HAP-1 (cell line): ENCODE measurements at regions not wholly inside any gene's neighbourhood (a gene's known extent, or its start where the extent isn't known, plus 50 kb on each side); places are given as distances from the start of the nearest gene placed in this dataset.

Experiments used
- DNase-seq, 2 experiments: peaks; one replicate each; pipeline ENCODE4 v3.0.0-alpha.2; 2016 to 2020; ENCODE audit warnings: low spot score in 2 of 2
- H3K27me3 ChIP-seq: fragments of 250-450 bp; sonication (Bioruptor Pico); 2 replicates; pipeline ENCODE4 v1.5.1; 2020; ENCODE audit warnings: low read depth, mild to moderate bottlenecking, moderate library complexity
- H3K36me3 ChIP-seq: fragments of 250-450 bp; sonication (Bioruptor Pico); replicated peaks from 2 replicates; pipeline ENCODE4 v1.5.1; 2020; ENCODE audit warnings: mild to moderate bottlenecking
- H3K4me1 ChIP-seq: fragments of 250-450 bp; sonication (Bioruptor Pico); 2 replicates; pipeline ENCODE4 v1.5.1; 2020; ENCODE audit warnings: mild to moderate bottlenecking
- H3K4me3 ChIP-seq: fragments of 250-450 bp; sonication (Bioruptor Pico); 2 replicates; pipeline ENCODE4 v1.5.1; 2020; ENCODE audit warnings: mild to moderate bottlenecking, moderate library complexity
- H3K9me3 ChIP-seq: fragments of 250-450 bp; sonication (Bioruptor Pico); 2 replicates; pipeline ENCODE4 v1.5.1; 2020; ENCODE audit warnings: mild to moderate bottlenecking, moderate library complexity
- in situ Hi-C: fragments of 300-500 bp; cut with MboI; formaldehyde crosslinking; loops from 3 replicates; pipeline ENCODE4 v1.14.3; 2020; ENCODE audit warnings: low sequenced_read_pairs, inconsistent platforms, mixed read lengths

- Histone ChIP-seq H3K36me3 (no peaks in the 10 kb centered on the region), H3K4me1 (no peaks in the 10 kb centered on the region), H3K4me3 (no peak overlapping the region), H3K9me3 (no peaks in the 10 kb centered on the region), H3K27me3 (no peaks in the 10 kb centered on the region)
- in situ Hi-C loops: no loop called here
- no peak for DNase-seq
These were observed 135.2 kb upstream of the EDNRA start for GRCh38 chr4:147345662-147346061.

GRCh38 chr4:147347217-147347616 is 133.7 kb upstream of the EDNRA start:
- Histone ChIP-seq H3K4me3 (no peak overlapping the region), H3K4me1 (no peaks in the 10 kb centered on the region), H3K27me3 (no peaks in the 10 kb centered on the region), H3K9me3 (no peaks in the 10 kb centered on the region), H3K36me3 (no peaks in the 10 kb centered on the region)
- in situ Hi-C loops: no loop called here
- DNase-seq: no peak

- Histone ChIP-seq H3K9me3 (no peaks in the 10 kb centered on the region), H3K4me3 (no peak overlapping the region), H3K27me3 (no peaks in the 10 kb centered on the region), H3K36me3 (no peaks in the 10 kb centered on the region), H3K4me1 (no peaks in the 10 kb centered on the region)
- DNase-seq: no peak
- in situ Hi-C loops: no loop called here
These were observed 131.7 kb upstream of the EDNRA start for GRCh38 chr4:147349193-147349592.

- Histone ChIP-seq H3K4me1 (no peaks in the 10 kb centered on the region), H3K27me3 (no peaks in the 10 kb centered on the region), H3K9me3 (no peaks in the 10 kb centered on the region), H3K4me3 (no peak overlapping the region), H3K36me3 (no peaks in the 10 kb centered on the region)
- no peak for DNase-seq
- in situ Hi-C loops: no loop called here
These were observed 129.7 kb upstream of the EDNRA start for GRCh38 chr4:147351083-147351787.

GRCh38 chr4:147354237-147354636 is 126.7 kb upstream of the EDNRA start:
- H3K27me3 ChIP-seq: no peaks in the 10 kb centered on the region
- in situ Hi-C loops: no loop called here
- DNase-seq: no peak
- H3K4me3 ChIP-seq: no peak overlapping the region
- H3K36me3 ChIP-seq: no peaks in the 10 kb centered on the region
- H3K4me1 ChIP-seq: no peaks in the 10 kb centered on the region
- no peaks in the 10 kb centered on the region for H3K9me3 ChIP-seq

GRCh38 chr4:147355032-147355656 is 125.8 kb upstream of the EDNRA start:
- Histone ChIP-seq H3K36me3 (no peaks in the 10 kb centered on the region), H3K4me1 (no peaks in the 10 kb centered on the region), H3K9me3 (no peaks in the 10 kb centered on the region), H3K27me3 (no peaks in the 10 kb centered on the region), H3K4me3 (no peak overlapping the region)
- in situ Hi-C loops: no loop called here
- DNase-seq: no peak

GRCh38 chr4:147355847-147356246 is 125.0 kb upstream of the EDNRA start:
- in situ Hi-C loops: no loop called here
- no peaks in the 10 kb centered on the region for H3K27me3 ChIP-seq
- no peaks in the 10 kb centered on the region for H3K36me3 ChIP-seq
- no peak for DNase-seq
- H3K4me3 ChIP-seq: no peak overlapping the region
- H3K9me3 ChIP-seq: no peaks in the 10 kb centered on the region
- H3K4me1 ChIP-seq: no peaks in the 10 kb centered on the region

GRCh38 chr4:147360301-147360700 is 120.6 kb upstream of the EDNRA start:
- in situ Hi-C loops: no loop called here
- H3K4me3 ChIP-seq: no peak overlapping the region
- H3K4me1 ChIP-seq: no peaks in the 10 kb centered on the region
- no peaks in the 10 kb centered on the region for H3K36me3 ChIP-seq
- no peaks in the 10 kb centered on the region for H3K9me3 ChIP-seq
- no peaks in the 10 kb centered on the region; the same call in 1 of the 2 replicates for H3K27me3 ChIP-seq
- DNase-seq: no peak

GRCh38 chr4:147361726-147362125 is 119.2 kb upstream of the EDNRA start:
- Histone ChIP-seq H3K27me3 (no peaks in the 10 kb centered on the region; the same call in 1 of the 2 replicates), H3K9me3 (no peaks in the 10 kb centered on the region), H3K4me3 (no peak overlapping the region), H3K36me3 (no peaks in the 10 kb centered on the region), H3K4me1 (no peaks in the 10 kb centered on the region)
- no peak for DNase-seq
- in situ Hi-C loops: no loop called here

GRCh38 chr4:147362938-147363337 is 118.0 kb upstream of the EDNRA start:
- Histone ChIP-seq H3K9me3 (no peaks in the 10 kb centered on the region), H3K27me3 (no peaks in the 10 kb centered on the region; the same call in 1 of the 2 replicates), H3K4me3 (no peak overlapping the region), H3K36me3 (no peaks in the 10 kb centered on the region), H3K4me1 (no peaks in the 10 kb centered on the region)
- in situ Hi-C loops: no loop called here
- DNase-seq: no peak

- no peaks in the 10 kb centered on the region; the same call in 1 of the 2 replicates for H3K27me3 ChIP-seq
- H3K4me3 ChIP-seq: no peak overlapping the region
- in situ Hi-C loops: no loop called here
- DNase-seq: no peak
- no peaks in the 10 kb centered on the region for H3K36me3 ChIP-seq
- H3K4me1 ChIP-seq: no peaks in the 10 kb centered on the region
- H3K9me3 ChIP-seq: no peaks in the 10 kb centered on the region
These were observed 117.4 kb upstream of the EDNRA start for GRCh38 chr4:147363514-147363913.

- no peaks in the 10 kb centered on the region for H3K36me3 ChIP-seq
- DNase-seq: no peak
- in situ Hi-C loops: no loop called here
- no peaks in the 10 kb centered on the region for H3K4me1 ChIP-seq
- H3K4me3 ChIP-seq: no peak overlapping the region
- no peaks in the 10 kb centered on the region for H3K9me3 ChIP-seq
- H3K27me3 ChIP-seq: no peaks in the 10 kb centered on the region; the same call in 1 of the 2 replicates
These were observed 115.5 kb upstream of the EDNRA start for GRCh38 chr4:147365396-147365795.

- no peaks in the 10 kb centered on the region for H3K9me3 ChIP-seq
- no peak for DNase-seq
- H3K4me3 ChIP-seq: no peak overlapping the region
- H3K27me3 ChIP-seq: no peaks in the 10 kb centered on the region; the same call in 1 of the 2 replicates
- no peaks in the 10 kb centered on the region for H3K4me1 ChIP-seq
- in situ Hi-C loops: no loop called here
- no peaks in the 10 kb centered on the region for H3K36me3 ChIP-seq
These were observed 114.7 kb upstream of the EDNRA start for GRCh38 chr4:147366164-147366563.

- DNase-seq: no peak
- H3K27me3 ChIP-seq: no peaks in the 10 kb centered on the region
- no peaks in the 10 kb centered on the region for H3K9me3 ChIP-seq
- no peaks in the 10 kb centered on the region for H3K4me1 ChIP-seq
- in situ Hi-C loops: no loop called here
- no peak overlapping the region for H3K4me3 ChIP-seq
- H3K36me3 ChIP-seq: no peaks in the 10 kb centered on the region
These were observed 113.0 kb upstream of the EDNRA start for GRCh38 chr4:147367891-147368290.
